ENCODE measurements at regions not wholly inside any gene's neighbourhood (a gene's known extent, or its start where the extent isn't known, plus 50 kb on each side); places are given as distances from the start of the nearest gene placed in this dataset.

DNA sequence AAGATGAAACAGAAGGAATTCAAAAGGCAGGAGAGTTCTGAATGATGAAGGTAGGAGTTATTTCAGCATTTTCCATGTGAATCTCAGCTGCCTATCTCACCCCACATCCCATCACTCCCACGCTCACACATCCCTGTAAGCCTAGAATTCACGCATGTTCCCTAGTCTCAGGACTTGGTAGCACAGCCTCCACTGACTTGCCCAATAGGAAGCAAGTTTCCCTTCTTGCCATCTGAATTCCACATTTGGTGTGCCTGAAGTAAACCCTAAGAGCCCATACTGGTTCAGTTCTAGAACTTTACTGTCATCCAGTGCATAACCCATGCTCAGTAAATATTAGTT, 56.6 kb downstream of the STYXL2 start:
- TF ChIP-seq, protein P1, sequence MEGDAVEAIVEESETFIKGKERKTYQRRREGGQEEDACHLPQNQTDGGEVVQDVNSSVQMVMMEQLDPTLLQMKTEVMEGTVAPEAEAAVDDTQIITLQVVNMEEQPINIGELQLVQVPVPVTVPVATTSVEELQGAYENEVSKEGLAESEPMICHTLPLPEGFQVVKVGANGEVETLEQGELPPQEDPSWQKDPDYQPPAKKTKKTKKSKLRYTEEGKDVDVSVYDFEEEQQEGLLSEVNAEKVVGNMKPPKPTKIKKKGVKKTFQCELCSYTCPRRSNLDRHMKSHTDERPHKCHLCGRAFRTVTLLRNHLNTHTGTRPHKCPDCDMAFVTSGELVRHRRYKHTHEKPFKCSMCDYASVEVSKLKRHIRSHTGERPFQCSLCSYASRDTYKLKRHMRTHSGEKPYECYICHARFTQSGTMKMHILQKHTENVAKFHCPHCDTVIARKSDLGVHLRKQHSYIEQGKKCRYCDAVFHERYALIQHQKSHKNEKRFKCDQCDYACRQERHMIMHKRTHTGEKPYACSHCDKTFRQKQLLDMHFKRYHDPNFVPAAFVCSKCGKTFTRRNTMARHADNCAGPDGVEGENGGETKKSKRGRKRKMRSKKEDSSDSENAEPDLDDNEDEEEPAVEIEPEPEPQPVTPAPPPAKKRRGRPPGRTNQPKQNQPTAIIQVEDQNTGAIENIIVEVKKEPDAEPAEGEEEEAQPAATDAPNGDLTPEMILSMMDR (IDR thresholded peaks at IDR 0.05; ENCODE audit: unreplicated experiment), result no peak
- Mint-ChIP-seq H3K27ac (ENCODE audit: unreplicated experiment) (no peak overlapping the region), H3K36me3 (ENCODE audit: insufficient read depth, unreplicated experiment) (no peaks in the 10 kb centered on the region), H3K27me3 (ENCODE audit: unreplicated experiment) (no peaks in the 10 kb centered on the region), H3K4me3 (ENCODE audit: low read depth, unreplicated experiment) (no peak overlapping the region), H3K4me1 (ENCODE audit: low read depth, unreplicated experiment) (no peaks in the 10 kb centered on the region), H3K9me3 (ENCODE audit: low read depth, unreplicated experiment) (peaks cover 4% of the 10 kb centered on the region)
- intact Hi-C loops (cut with micrococcal nuclease; ENCODE audit: unreplicated experiment), result no loop called here
- CTCF ChIA-PET, result interaction anchor here (1.7 kb wide), 1 partner anchor 12 kb away, joined by 3 read pairs; no protein-coding TSS in a partner anchor
- DNase-seq, result no peak
- no TSS peak for BruUV-seq (replicated peaks)

DNA sequence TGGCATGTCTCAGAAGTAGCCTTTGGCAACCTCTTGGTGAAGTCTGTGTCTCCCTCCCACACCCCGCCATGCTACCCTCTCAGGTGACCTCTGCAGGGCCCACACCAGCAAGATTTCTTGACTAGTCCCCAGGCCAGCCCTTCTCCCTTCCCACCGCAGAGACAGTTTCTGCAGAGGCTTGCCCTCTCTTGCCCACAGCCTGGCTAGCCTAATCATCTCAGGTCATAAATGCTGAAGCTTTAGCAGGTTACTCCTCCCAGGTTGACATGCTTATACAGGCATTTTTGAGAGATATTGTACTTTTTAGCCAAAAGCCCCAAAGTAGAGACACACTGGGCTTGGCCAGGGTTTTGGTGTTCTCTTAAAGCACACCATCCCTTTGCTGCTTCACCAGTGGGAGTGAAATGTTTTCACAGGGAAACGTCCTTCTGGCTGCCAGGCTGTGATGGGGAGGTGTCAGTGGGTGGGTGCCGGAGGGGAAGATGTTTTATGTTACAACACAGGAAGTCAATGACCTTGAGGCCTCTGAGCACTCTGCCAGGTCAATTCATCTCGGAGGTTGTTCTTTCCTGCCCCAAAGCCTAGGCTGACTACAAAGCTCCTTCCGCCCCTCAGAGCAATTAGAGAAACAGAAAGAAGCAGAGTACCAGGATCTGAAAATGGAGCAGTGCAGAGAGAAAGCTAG, 58.5 kb downstream of the STYXL2 start:
- H3K27ac Mint-ChIP-seq (ENCODE audit: unreplicated experiment), result no peak overlapping the region
- no peaks in the 10 kb centered on the region for H3K36me3 Mint-ChIP-seq (ENCODE audit: insufficient read depth, unreplicated experiment)
- intact Hi-C loops (cut with micrococcal nuclease; ENCODE audit: unreplicated experiment), result no loop called here
- no peak overlapping the region for H3K4me3 Mint-ChIP-seq (ENCODE audit: low read depth, unreplicated experiment)
- TF ChIP-seq, protein P1 (IDR thresholded peaks at IDR 0.05; ENCODE audit: unreplicated experiment), result no peak
- H3K4me1 Mint-ChIP-seq (ENCODE audit: low read depth, unreplicated experiment), result no peaks in the 10 kb centered on the region
- no peaks in the 10 kb centered on the region for H3K27me3 Mint-ChIP-seq (ENCODE audit: unreplicated experiment)
- CTCF ChIA-PET, result interaction anchor here (0.7 kb wide), 1 partner anchor 68 kb away, joined by 3 read pairs; no protein-coding TSS in a partner anchor
- BruUV-seq (replicated peaks), result no TSS peak
- DNase-seq, result no peak
- H3K9me3 Mint-ChIP-seq (ENCODE audit: low read depth, unreplicated experiment), result peaks cover 2% of the 10 kb centered on the region

DNA sequence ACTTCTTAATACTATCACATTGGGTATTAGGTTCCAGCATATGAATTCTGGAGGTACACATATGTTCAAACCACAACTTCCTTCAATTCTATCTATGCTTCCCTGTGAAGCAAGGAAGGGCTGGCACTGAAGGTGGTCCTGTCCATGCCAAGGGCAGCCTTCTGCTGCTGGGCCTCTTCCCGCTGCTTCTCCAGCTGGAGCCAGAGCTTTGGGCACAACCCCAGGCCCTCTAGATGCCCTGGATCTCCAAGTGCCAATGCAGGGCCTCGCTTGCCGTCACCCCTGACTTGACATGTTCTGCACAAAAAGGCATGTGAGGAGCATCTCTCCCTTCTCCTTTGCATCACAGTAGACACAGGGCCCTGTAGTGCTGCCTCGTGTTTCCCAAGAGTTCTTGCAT, 62.6 kb downstream of the STYXL2 start:
- Mint-ChIP-seq H3K27ac (ENCODE audit: unreplicated experiment) (no peak overlapping the region), H3K4me3 (ENCODE audit: low read depth, unreplicated experiment) (no peak overlapping the region), H3K36me3 (ENCODE audit: insufficient read depth, unreplicated experiment) (no peaks in the 10 kb centered on the region), H3K9me3 (ENCODE audit: low read depth, unreplicated experiment) (no peaks in the 10 kb centered on the region), H3K4me1 (ENCODE audit: low read depth, unreplicated experiment) (peaks cover 13% of the 10 kb centered on the region), H3K27me3 (ENCODE audit: unreplicated experiment) (no peaks in the 10 kb centered on the region)
- DNase-seq, result no peak
- intact Hi-C loops (cut with micrococcal nuclease; ENCODE audit: unreplicated experiment), result no loop called here
- CTCF ChIA-PET, result no interaction called here
- TF ChIP-seq, protein P1 (IDR thresholded peaks at IDR 0.05; ENCODE audit: unreplicated experiment), result no peak
- no TSS peak for BruUV-seq (replicated peaks)

DNA sequence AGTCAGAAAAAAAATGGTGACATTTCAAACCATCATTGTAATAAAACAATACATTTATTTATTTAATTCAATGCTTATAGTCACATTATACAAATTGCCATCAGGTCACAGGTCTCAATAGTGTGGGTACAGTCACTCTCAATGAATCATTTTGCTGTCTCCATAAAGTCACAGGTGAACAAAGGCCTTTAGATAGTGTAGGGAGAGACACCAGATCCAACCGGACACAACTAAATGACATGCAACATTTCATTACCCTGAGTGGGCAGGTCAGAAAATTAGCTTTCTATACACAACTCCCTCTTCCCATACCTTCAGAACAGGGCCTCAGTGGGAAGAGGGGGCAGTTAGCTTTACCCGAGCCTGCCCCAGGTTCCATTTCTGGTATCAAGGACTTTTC, 63.2 kb downstream of the STYXL2 start:
- H3K27ac Mint-ChIP-seq (ENCODE audit: unreplicated experiment), result no peak overlapping the region
- no peaks in the 10 kb centered on the region for H3K9me3 Mint-ChIP-seq (ENCODE audit: low read depth, unreplicated experiment)
- TF ChIP-seq, protein P1 (IDR thresholded peaks at IDR 0.05; ENCODE audit: unreplicated experiment), result no peak
- H3K36me3 Mint-ChIP-seq (ENCODE audit: insufficient read depth, unreplicated experiment), result no peaks in the 10 kb centered on the region
- intact Hi-C loops (cut with micrococcal nuclease; ENCODE audit: unreplicated experiment), result no loop called here
- H3K27me3 Mint-ChIP-seq (ENCODE audit: unreplicated experiment), result no peaks in the 10 kb centered on the region
- DNase-seq, result no peak
- CTCF ChIA-PET, result interaction anchor here (0.5 kb wide), 1 partner anchor 1027 kb away, joined by 5 read pairs; no protein-coding TSS in a partner anchor
- no TSS peak for BruUV-seq (replicated peaks)
- H3K4me3 Mint-ChIP-seq (ENCODE audit: low read depth, unreplicated experiment), result no peak overlapping the region
- H3K4me1 Mint-ChIP-seq (ENCODE audit: low read depth, unreplicated experiment), result peaks cover 20% of the 10 kb centered on the region

Measured in Calu3 (cell line).